Dendritic cell treated with granulocyte-macrophage colony-stimulating factor and Interleukin-4, amounts not matched to agents 40 ng/mL and 50 ng/mL, for 4 days (primary cell): ENCODE measurements at regions not wholly inside any gene's neighbourhood (a gene's known extent, or its start where the extent isn't known, plus 50 kb on each side); places are given as distances from the start of the nearest gene placed in this dataset.

Source experiments
- H3K27ac Mint-ChIP-seq: one replicate; pipeline ENCODE4 v1.8.0; 2022; ENCODE audit warnings: mild to moderate bottlenecking, mixed read lengths
- H3K27me3 Mint-ChIP-seq: one replicate; pipeline ENCODE4 v1.8.0; 2022; ENCODE audit warnings: mild to moderate bottlenecking, mixed read lengths
- H3K36me3 Mint-ChIP-seq: one replicate; pipeline ENCODE4 v1.8.0; 2022; ENCODE audit warnings: low read depth, mixed read lengths
- H3K4me1 Mint-ChIP-seq: one replicate; pipeline ENCODE4 v1.8.0; 2022; ENCODE audit warnings: low read depth, mixed read lengths
- H3K4me3 Mint-ChIP-seq: one replicate; pipeline ENCODE4 v1.8.0; 2022; ENCODE audit warnings: mild to moderate bottlenecking, moderate library complexity, mixed read lengths
- H3K9me3 Mint-ChIP-seq: one replicate; pipeline ENCODE4 v1.8.0; 2022; ENCODE audit warnings: mixed read lengths
- intact Hi-C: fragments of 100-400 bp; cut with micrococcal nuclease; formaldehyde crosslinking; loops from one replicate; pipeline ENCODE4 v1.15.0; 2022

DNA sequence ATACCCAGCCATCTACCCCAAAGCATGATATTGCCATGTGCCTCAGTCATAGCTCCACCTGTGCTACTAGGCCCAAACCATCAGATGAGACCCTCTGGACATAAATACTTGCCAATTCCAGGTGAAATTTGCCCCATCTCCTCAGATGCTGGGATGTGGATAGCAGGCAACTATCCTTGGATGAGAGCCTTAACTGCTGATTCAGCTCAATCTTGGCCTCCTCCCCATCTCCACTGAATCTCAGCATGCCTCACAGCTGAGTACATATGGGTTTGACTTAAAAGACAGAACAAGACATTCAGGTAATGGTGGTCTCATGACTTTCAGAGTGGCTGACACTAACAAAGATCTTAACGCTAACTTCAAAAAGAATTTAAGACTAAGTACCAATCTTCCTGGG, 50.8 kb upstream of the KLHL13 start:
- Mint-ChIP-seq H3K36me3 (no peaks in the 10 kb centered on the region), H3K27ac (no peak overlapping the region), H3K4me3 (no peak overlapping the region), H3K27me3 (no peaks in the 10 kb centered on the region), H3K9me3 (no peaks in the 10 kb centered on the region), H3K4me1 (no peaks in the 10 kb centered on the region)
- intact Hi-C loops: no loop called here

- no peaks in the 10 kb centered on the region for H3K9me3 Mint-ChIP-seq
- H3K27ac Mint-ChIP-seq: no peak overlapping the region
- no peak overlapping the region for H3K4me3 Mint-ChIP-seq
- no peaks in the 10 kb centered on the region for H3K36me3 Mint-ChIP-seq
- H3K27me3 Mint-ChIP-seq: no peaks in the 10 kb centered on the region
- intact Hi-C loops: no loop called here
- H3K4me1 Mint-ChIP-seq: no peaks in the 10 kb centered on the region
Measured at GRCh38 chrX:118171356-118171755, 54.7 kb upstream of the KLHL13 start.

DNA sequence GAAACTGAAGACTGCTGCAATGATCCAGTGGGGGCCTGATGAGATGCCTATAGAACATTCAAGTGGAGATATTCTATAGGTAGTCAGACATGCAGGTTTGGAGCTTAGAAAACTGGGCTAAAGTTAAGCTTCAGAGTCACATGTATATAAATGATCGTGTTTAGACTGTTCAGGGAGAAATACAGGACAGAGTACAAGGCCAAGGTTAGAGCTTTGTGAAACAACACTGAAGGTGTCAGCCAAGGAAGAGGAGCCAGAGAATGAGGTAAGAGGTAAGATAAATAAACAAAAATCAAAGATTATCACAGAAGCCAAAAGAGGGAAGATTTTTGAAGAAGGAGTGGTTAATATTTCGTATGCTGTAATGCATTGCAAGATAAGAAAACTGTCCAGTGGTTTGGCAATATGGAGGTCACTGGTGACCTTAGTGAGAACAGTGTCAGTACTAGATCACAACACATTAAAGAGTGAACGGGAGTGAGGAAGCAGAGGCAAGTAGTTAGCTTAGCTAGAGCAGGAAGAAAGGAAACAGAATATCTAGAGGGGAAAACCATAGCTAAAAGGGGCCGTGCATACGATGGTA, 58.0 kb upstream of the KLHL13 start:
- Mint-ChIP-seq H3K4me1 (no peaks in the 10 kb centered on the region), H3K4me3 (no peak overlapping the region), H3K36me3 (no peaks in the 10 kb centered on the region), H3K27ac (no peak overlapping the region), H3K27me3 (no peaks in the 10 kb centered on the region), H3K9me3 (no peaks in the 10 kb centered on the region)
- intact Hi-C loops: no loop called here

DNA sequence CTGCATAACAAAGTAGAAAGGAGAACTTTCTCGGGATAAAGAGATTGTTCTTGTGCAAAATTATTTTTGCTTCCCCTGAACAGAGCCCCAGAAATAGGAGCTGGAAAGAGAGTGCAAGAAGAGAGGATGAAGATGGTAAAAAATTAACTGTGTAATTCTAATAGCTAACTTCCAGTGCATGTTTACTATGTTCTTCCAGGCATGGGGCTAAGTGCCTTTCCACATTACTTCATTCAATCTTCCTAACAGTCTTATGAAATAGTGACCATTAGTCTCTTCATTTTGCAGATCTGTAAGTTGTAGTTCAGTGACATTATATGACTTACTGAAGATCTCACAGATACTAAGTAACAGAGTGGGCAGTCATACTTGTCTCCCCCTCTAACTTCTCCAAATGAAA, 61.1 kb upstream of the KLHL13 start:
- intact Hi-C loops: no loop called here
- Mint-ChIP-seq H3K9me3 (no peaks in the 10 kb centered on the region), H3K4me3 (no peak overlapping the region), H3K27ac (no peak overlapping the region), H3K36me3 (no peaks in the 10 kb centered on the region), H3K27me3 (no peaks in the 10 kb centered on the region), H3K4me1 (no peaks in the 10 kb centered on the region)

DNA sequence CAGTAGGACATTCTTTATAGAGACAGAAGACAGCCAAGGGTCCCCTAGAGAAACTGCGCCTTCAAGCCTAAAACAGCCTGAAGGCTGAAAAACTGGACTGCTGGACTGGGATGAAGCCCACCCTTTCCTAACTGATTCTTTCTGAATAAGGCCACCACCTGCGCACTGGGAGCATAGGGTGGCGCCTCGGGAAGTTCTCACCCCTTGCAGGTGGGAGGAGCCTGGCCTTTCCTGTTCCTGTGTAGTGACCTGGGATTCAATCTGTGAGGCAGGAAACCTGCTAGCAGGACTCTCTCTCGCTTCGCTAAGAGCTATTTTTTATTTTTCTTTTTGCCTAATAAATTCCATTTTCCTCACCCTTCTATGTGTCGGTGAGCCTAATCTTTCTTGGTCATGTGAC, 61.8 kb upstream of the KLHL13 start:
- Mint-ChIP-seq H3K36me3 (no peaks in the 10 kb centered on the region), H3K27me3 (no peaks in the 10 kb centered on the region), H3K27ac (no peak overlapping the region), H3K4me3 (no peak overlapping the region), H3K4me1 (no peaks in the 10 kb centered on the region), H3K9me3 (no peaks in the 10 kb centered on the region)
- intact Hi-C loops: no loop called here

GRCh38 chrX:118179161-118179560, 62.6 kb upstream of the KLHL13 start:
- no peaks in the 10 kb centered on the region for H3K27me3 Mint-ChIP-seq
- no peak overlapping the region for H3K27ac Mint-ChIP-seq
- H3K36me3 Mint-ChIP-seq: no peaks in the 10 kb centered on the region
- intact Hi-C loops: no loop called here
- H3K4me1 Mint-ChIP-seq: no peaks in the 10 kb centered on the region
- no peaks in the 10 kb centered on the region for H3K9me3 Mint-ChIP-seq
- H3K4me3 Mint-ChIP-seq: no peak overlapping the region

DNA sequence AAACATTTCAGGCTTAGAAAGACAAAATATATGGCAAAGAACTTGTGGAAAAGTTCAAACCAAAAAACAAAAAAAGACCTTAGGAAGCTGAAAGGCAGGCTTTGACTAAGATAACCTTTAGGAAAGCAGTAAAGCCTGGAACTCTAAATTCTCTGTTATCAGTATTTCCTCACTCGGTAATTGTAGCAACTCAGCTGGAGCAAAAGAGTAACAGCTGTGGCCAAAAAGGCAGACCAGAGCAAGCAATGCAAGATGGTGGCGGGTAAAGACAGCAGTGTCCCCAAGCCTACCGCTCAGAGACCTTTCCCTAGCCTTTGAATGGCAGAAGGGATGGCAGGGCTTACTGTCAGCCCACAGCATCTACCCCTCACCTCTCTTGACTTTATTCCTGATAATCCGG, 63.1 kb upstream of the KLHL13 start:
- no peak overlapping the region for H3K4me3 Mint-ChIP-seq
- H3K9me3 Mint-ChIP-seq: no peaks in the 10 kb centered on the region
- H3K27ac Mint-ChIP-seq: no peak overlapping the region
- no peaks in the 10 kb centered on the region for H3K27me3 Mint-ChIP-seq
- intact Hi-C loops: no loop called here
- no peaks in the 10 kb centered on the region for H3K36me3 Mint-ChIP-seq
- no peaks in the 10 kb centered on the region for H3K4me1 Mint-ChIP-seq

GRCh38 chrX:118181030-118181429, 64.4 kb upstream of the KLHL13 start:
- no peak overlapping the region for H3K4me3 Mint-ChIP-seq
- no peaks in the 10 kb centered on the region for H3K4me1 Mint-ChIP-seq
- no peaks in the 10 kb centered on the region for H3K27me3 Mint-ChIP-seq
- intact Hi-C loops: no loop called here
- no peaks in the 10 kb centered on the region for H3K36me3 Mint-ChIP-seq
- no peak overlapping the region for H3K27ac Mint-ChIP-seq
- H3K9me3 Mint-ChIP-seq: no peaks in the 10 kb centered on the region

DNA sequence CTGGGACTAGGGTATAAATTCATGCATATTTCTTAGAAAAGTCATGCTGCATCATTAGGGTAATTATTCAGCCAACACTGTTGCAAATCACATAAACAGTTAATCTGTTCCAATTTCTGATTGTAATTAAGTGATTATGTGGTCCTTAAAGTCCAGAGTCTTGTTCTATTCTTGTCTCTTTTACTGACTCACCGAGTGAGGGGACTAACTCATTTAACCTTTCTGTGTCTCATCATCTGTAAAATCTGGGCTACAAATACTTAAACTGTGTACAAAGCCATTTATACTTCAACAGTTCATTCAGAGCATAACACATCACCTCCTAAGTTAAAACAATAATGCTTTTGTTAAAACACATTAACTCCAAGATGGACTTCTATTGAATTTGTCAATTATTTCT, 65.4 kb upstream of the KLHL13 start:
- H3K27me3 Mint-ChIP-seq: no peaks in the 10 kb centered on the region
- no peak overlapping the region for H3K27ac Mint-ChIP-seq
- intact Hi-C loops: no loop called here
- H3K36me3 Mint-ChIP-seq: no peaks in the 10 kb centered on the region
- no peaks in the 10 kb centered on the region for H3K4me1 Mint-ChIP-seq
- H3K9me3 Mint-ChIP-seq: no peaks in the 10 kb centered on the region
- no peak overlapping the region for H3K4me3 Mint-ChIP-seq

DNA sequence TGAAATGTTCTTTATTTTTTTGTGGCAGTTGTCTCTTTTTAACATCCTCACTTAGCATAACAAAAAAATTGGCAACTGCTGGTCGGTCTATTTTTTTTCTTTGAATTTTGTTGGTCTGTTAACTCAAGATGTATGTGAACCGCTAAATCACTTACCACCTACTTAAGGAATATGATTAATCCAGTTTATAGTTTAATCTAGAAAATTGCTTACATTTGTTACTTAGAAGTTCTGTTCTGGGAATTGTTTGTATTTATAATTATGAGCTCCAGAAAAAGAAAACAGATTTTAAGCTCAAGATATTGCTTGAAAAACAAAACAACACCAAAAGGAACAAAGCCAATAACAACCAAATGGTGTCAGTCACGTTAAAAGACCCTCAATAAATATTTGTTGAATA, 66.1 kb upstream of the KLHL13 start:
- Mint-ChIP-seq H3K9me3 (no peaks in the 10 kb centered on the region), H3K36me3 (no peaks in the 10 kb centered on the region), H3K4me3 (no peak overlapping the region), H3K4me1 (no peaks in the 10 kb centered on the region), H3K27me3 (no peaks in the 10 kb centered on the region), H3K27ac (no peak overlapping the region)
- intact Hi-C loops: no loop called here

- Mint-ChIP-seq H3K27ac (no peak overlapping the region), H3K4me3 (no peak overlapping the region)
Measured at GRCh38 chrX:118183606-118184005, 67.0 kb upstream of the KLHL13 start.

DNA sequence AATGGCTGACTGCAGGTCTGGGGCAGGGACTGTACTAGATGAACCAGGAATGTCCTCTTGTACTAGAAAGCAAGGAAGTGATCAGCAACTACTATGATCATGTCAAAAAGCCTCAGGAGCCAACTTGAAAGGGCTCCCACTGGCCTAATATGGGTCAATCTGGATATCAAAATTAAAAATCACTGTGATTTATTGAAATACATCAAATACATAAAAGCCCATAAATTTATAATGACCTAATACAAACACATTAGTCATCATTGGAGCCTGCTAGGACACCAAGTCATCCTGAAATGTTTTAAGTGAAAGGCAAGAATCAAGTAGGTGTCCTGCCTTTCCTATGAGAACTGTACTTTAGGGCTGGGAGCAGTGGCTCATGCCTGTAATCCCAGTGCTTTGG, 70.5 kb upstream of the KLHL13 start:
- Mint-ChIP-seq H3K4me3 (no peak overlapping the region), H3K27me3 (no peaks in the 10 kb centered on the region), H3K9me3 (no peaks in the 10 kb centered on the region), H3K27ac (no peak overlapping the region), H3K4me1 (no peaks in the 10 kb centered on the region), H3K36me3 (no peaks in the 10 kb centered on the region)
- intact Hi-C loops: no loop called here

More at GRCh38 chrX:118183606-118184005, 67.0 kb upstream of the KLHL13 start:
- Mint-ChIP-seq H3K27me3 (no peaks in the 10 kb centered on the region), H3K4me1 (no peaks in the 10 kb centered on the region), H3K9me3 (no peaks in the 10 kb centered on the region), H3K36me3 (no peaks in the 10 kb centered on the region)
- intact Hi-C loops: no loop called here

DNA sequence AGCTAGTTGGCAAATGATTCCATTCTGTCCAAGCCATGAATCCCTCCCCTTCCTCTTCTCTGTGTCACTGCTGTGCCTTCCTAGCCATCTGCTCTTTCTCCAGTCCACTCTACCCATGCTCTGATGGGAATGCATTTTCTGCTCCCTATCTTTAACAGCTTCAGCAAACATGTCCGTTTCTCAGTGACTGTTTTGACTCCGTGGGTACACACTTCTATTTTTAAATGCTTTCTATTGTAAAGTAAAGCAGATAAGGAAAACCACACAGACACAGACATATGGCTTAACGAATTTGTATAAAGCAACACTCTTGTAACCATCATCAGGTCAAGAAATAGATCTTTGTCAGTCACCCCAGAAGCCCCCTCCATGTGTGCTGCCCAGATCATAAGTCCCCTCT, 72.4 kb upstream of the KLHL13 start:
- Mint-ChIP-seq H3K36me3 (no peaks in the 10 kb centered on the region), H3K4me1 (no peaks in the 10 kb centered on the region), H3K4me3 (no peak overlapping the region), H3K27me3 (no peaks in the 10 kb centered on the region), H3K9me3 (no peaks in the 10 kb centered on the region), H3K27ac (no peak overlapping the region)
- intact Hi-C loops: no loop called here

DNA sequence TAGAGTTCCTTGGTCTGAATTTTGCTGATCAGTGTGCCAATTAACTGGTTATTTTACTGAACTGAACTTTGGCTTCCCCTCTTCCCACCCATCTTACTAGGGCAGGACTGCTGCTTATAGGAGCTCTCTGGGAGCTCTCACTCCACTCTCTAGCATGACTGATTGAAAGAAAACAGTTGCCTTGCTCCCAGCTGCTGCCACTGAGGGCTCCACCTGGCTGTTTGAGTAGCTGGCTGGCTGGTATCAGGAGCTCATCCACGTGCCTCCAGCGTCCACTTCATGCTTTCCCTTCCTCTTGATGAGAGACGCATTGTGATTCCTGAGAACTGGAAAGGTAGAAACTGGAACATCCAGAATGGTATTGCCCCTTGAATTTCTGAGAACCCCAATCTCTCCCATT, 73.0 kb upstream of the KLHL13 start:
- intact Hi-C loops: no loop called here
- no peak overlapping the region for H3K27ac Mint-ChIP-seq
- no peaks in the 10 kb centered on the region for H3K4me1 Mint-ChIP-seq
- no peak overlapping the region for H3K4me3 Mint-ChIP-seq
- H3K36me3 Mint-ChIP-seq: no peaks in the 10 kb centered on the region
- no peaks in the 10 kb centered on the region for H3K27me3 Mint-ChIP-seq
- H3K9me3 Mint-ChIP-seq: no peaks in the 10 kb centered on the region

DNA sequence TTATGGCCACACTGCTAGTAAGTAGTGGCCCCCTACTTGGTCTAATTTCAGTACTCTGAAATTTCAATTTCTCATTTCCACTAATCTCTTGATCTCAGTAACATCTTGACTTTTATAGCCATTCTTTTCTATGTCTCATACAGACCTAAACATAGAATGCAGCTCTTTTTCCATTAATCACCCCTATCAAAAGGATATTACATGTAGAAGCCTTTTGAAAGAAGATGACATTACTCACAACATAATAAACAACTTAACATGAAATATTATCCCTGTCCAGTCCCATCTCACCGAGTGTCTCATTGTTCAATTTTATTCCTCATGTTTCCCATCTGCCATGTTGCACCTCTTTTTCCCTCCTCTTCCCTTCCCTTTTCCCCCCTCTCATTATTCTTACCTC, 81.1 kb upstream of the KLHL13 start:
- Mint-ChIP-seq H3K27ac (no peak overlapping the region), H3K4me1 (no peaks in the 10 kb centered on the region), H3K27me3 (no peaks in the 10 kb centered on the region), H3K36me3 (no peaks in the 10 kb centered on the region), H3K9me3 (no peaks in the 10 kb centered on the region), H3K4me3 (no peak overlapping the region)
- intact Hi-C loops: no loop called here
